B cell (primary cell): ENCODE measurements at regions not wholly inside any gene's neighbourhood (a gene's known extent, or its start where the extent isn't known, plus 50 kb on each side); places are given as distances from the start of the nearest gene placed in this dataset.

Source experiments
- ATAC-seq: fragments of 200-7000 bp; cut with Tn5 transposase; one replicate; pipeline ENCODE4 v1.10.0; 2021; ENCODE audit warnings: low read depth, mild to moderate bottlenecking, moderate number of reproducible peaks, moderate library complexity
- CTCF ChIA-PET: fragments of 350-600 bp; sonication (Branson Sonifier 250); formaldehyde crosslinking; loops from one replicate; lab custom pipeline; 2021; ENCODE audit warnings: antibody characterized with exemption, inconsistent platforms; lab: Charles Lee
- POLR2A ChIA-PET: fragments of 350-600 bp; sonication (Branson Sonifier 250); formaldehyde crosslinking; loops from one replicate; lab custom pipeline; 2021; ENCODE audit warnings: antibody characterized with exemption; lab: Charles Lee
- DNase-seq: peaks from one replicate; pipeline ENCODE4 v3.0.0; 2013
- H2AFZ ChIP-seq: 2 replicates; pipeline ENCODE4 v1.6.1; 2012; ENCODE audit warnings: mild to moderate bottlenecking, low read depth, low read length; ENCODE audit not compliant: insufficient read depth, poor library complexity, severe bottlenecking
- H3K27ac ChIP-seq, 2 donors: 1 replicate in 1 of 2; 2 replicates in 1 of 2; pipeline ENCODE4 v1.5.1; 2012 to 2013; ENCODE audit warnings: low read length in 2 of 2, mild to moderate bottlenecking in 2 of 2, moderate library complexity in 1 of 2
- H3K27me3 ChIP-seq, 4 experiments: fragments of 200-600 bp in 1 of 4; sonication (generic) in 1 of 4; replicated peaks in 1 of 4; 1 replicate in 2 of 4; 2 replicates in 2 of 4; pipeline versions ENCODE4 v1.6.1 to v1.7.0; 2013 to 2016; ENCODE audit warnings: low read length in 3 of 4, mild to moderate bottlenecking in 2 of 4, mixed read lengths in 1 of 4, moderate library complexity in 1 of 4; ENCODE audit not compliant: insufficient read depth in 4 of 4, control insufficient read depth in 3 of 4; ENCODE audit errors: control extremely low read depth in 1 of 4
- H3K36me3 ChIP-seq, 2 experiments: replicated peaks in 1 of 2; 1 replicate in 1 of 2; 2 replicates in 1 of 2; pipeline versions ENCODE4 v1.6.1 to v1.7.1; 2013; ENCODE audit warnings: low read length in 1 of 2; ENCODE audit not compliant: insufficient read depth in 2 of 2, control insufficient read depth in 1 of 2; ENCODE audit errors: control extremely low read depth in 1 of 2, extremely low read depth in 1 of 2
- H3K4me1 ChIP-seq, 2 donors: fragments of 200-600 bp in 1 of 2; sonication (generic) in 1 of 2; 1 replicate in 1 of 2; 2 replicates in 1 of 2; pipeline versions ENCODE4 v1.5.1 to v1.6.1; 2013 to 2017; ENCODE audit warnings: low read length in 2 of 2; ENCODE audit not compliant: control insufficient read depth in 2 of 2, insufficient read depth in 2 of 2
- H3K4me2 ChIP-seq: replicated peaks from 2 replicates; pipeline ENCODE3; 2012; ENCODE audit warnings: mild to moderate bottlenecking, low read depth, low read length; ENCODE audit not compliant: poor library complexity, severe bottlenecking
- H3K4me3 ChIP-seq, 5 experiments: fragments of 200-600 bp in 1 of 5; sonication (generic) in 1 of 5; 1 replicate in 3 of 5; 2 replicates in 2 of 5; pipeline versions ENCODE4 v1.5.1 to v1.7.0; 2011 to 2016; ENCODE audit warnings: low read length in 4 of 5, mild to moderate bottlenecking in 4 of 5, low read depth in 2 of 5, control low read depth in 1 of 5, moderate library complexity in 1 of 5; ENCODE audit not compliant: insufficient read depth in 1 of 5; ENCODE audit errors: control extremely low read depth in 1 of 5, extremely low read depth in 1 of 5
- H3K79me2 ChIP-seq: fragments of 200-600 bp; sonication (generic); one replicate; pipeline ENCODE4 v1.6.0; 2016; ENCODE audit warnings: low read length; ENCODE audit not compliant: control insufficient read depth, insufficient read depth
- H3K9ac ChIP-seq: fragments of 200-600 bp; sonication (generic); 2 replicates; pipeline ENCODE4 v1.6.1; 2017; ENCODE audit warnings: mild to moderate bottlenecking, low read length, moderate library complexity
- H3K9me3 ChIP-seq, 3 donors: one replicate each; pipeline versions ENCODE4 v1.6.1 to v1.7.1; 2013; ENCODE audit warnings: low read length in 2 of 3; ENCODE audit not compliant: control insufficient read depth in 2 of 3, insufficient read depth in 1 of 3; ENCODE audit errors: control extremely low read depth in 1 of 3
- H4K20me1 ChIP-seq: 2 replicates; pipeline ENCODE4 v1.6.0; 2012; ENCODE audit warnings: mild to moderate bottlenecking, low read length; ENCODE audit not compliant: insufficient read depth, control insufficient read depth, poor library complexity, severe bottlenecking
- H3K27ac Mint-ChIP-seq: one replicate; pipeline ENCODE4 v1.8.0; 2021; ENCODE audit warnings: mixed read lengths
- H3K27me3 Mint-ChIP-seq: one replicate; pipeline ENCODE4 v1.8.0; 2021; ENCODE audit warnings: mixed read lengths
- H3K4me1 Mint-ChIP-seq: one replicate; pipeline ENCODE4 v1.8.0; 2021; ENCODE audit warnings: mixed read lengths
- H3K4me3 Mint-ChIP-seq: one replicate; pipeline ENCODE4 v1.8.0; 2021; ENCODE audit warnings: mixed read lengths
- H3K9me3 Mint-ChIP-seq: one replicate; pipeline ENCODE4 v1.8.0; 2022; ENCODE audit warnings: mixed read lengths; ENCODE audit not compliant: insufficient read depth
- EZH2 ChIP-seq: IDR thresholded peaks from 2 replicates; pipeline ENCODE4 v1.6.1; 2012; ENCODE audit warnings: borderline replicate concordance, low read depth, mild to moderate bottlenecking, moderate library complexity, low read length; ENCODE audit not compliant: insufficient read depth, poor library complexity, severe bottlenecking
- WGBS: methylation state at CpG from one replicate; pipeline ENCODE4 v1.1.5; 2013; ENCODE audit warnings: missing lambda C conversion rate; ENCODE audit not compliant: insufficient coverage; 5-methylcytosine and 5-hydroxymethylcytosine counted together
- intact Hi-C: fragments of 100-400 bp; cut with micrococcal nuclease; formaldehyde crosslinking; loops from one replicate; pipeline ENCODE4 v1.10.0; 2022
- TF ChIP-seq, protein P1 (sequence below): fragments of 200-600 bp; IDR thresholded peaks from one replicate; pipeline ENCODE4 v1.8.0; 2022; ENCODE audit warnings: antibody characterized with exemption, mild to moderate bottlenecking

DNA sequence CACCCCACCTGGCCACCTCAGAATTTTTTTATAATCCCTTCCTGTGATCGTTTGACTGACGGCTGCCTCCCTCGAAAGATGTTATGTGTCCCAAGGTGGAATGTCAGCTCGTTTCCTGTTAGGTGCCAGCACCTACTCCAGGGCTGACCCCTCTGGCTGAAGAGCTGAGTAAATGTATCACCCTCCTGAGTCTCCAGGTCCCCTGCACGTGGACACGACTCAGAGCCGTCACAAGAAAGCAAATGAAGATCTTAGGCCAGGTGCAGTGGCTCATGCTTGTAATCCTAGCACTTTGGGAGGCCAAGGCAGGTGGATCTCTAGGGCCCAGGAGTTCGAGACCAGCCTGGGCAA is 273.2 kb downstream of the C16orf95 start:
- H4K20me1 ChIP-seq, result no peaks in the 10 kb centered on the region
- peaks cover 0 to 4% (median 0%) of the 10 kb centered on the region in 4 experiments for H3K27me3 ChIP-seq
- intact Hi-C loops, result no loop called here
- DNase-seq (no peak), ATAC-seq (no peak)
- H3K36me3 ChIP-seq, result no peaks in the 10 kb centered on the region
- no peak overlapping the region for H3K9ac ChIP-seq
- no peak overlapping the region for H3K27ac ChIP-seq
- no peaks in the 10 kb centered on the region for H3K79me2 ChIP-seq
- POLR2A ChIA-PET, result interaction anchor here (0.6 kb wide), 1 partner anchor 1481 kb away, joined by 5 read pairs; no protein-coding TSS in a partner anchor
- no peak overlapping the region for H3K4me2 ChIP-seq
- no peak overlapping the region for H3K27ac Mint-ChIP-seq
- 73% methylated on average over 8 of the region's 8 CpGs for WGBS
- no peaks in the 10 kb centered on the region for H3K9me3 Mint-ChIP-seq
- no peak overlapping the region for H3K4me3 Mint-ChIP-seq
- no peak overlapping the region for H3K4me3 ChIP-seq
- no peaks in the 10 kb centered on the region for H3K4me1 ChIP-seq
- TF ChIP-seq, protein P1, sequence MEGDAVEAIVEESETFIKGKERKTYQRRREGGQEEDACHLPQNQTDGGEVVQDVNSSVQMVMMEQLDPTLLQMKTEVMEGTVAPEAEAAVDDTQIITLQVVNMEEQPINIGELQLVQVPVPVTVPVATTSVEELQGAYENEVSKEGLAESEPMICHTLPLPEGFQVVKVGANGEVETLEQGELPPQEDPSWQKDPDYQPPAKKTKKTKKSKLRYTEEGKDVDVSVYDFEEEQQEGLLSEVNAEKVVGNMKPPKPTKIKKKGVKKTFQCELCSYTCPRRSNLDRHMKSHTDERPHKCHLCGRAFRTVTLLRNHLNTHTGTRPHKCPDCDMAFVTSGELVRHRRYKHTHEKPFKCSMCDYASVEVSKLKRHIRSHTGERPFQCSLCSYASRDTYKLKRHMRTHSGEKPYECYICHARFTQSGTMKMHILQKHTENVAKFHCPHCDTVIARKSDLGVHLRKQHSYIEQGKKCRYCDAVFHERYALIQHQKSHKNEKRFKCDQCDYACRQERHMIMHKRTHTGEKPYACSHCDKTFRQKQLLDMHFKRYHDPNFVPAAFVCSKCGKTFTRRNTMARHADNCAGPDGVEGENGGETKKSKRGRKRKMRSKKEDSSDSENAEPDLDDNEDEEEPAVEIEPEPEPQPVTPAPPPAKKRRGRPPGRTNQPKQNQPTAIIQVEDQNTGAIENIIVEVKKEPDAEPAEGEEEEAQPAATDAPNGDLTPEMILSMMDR, result no peak
- no peak for TF ChIP-seq EZH2
- peaks cover 4% of the 10 kb centered on the region for H3K27me3 Mint-ChIP-seq
- no peaks in the 10 kb centered on the region for H3K4me1 Mint-ChIP-seq
- CTCF ChIA-PET, result no interaction called here
- no peaks in the 10 kb centered on the region for H3K9me3 ChIP-seq
- no peak overlapping the region for H2AFZ ChIP-seq

DNA sequence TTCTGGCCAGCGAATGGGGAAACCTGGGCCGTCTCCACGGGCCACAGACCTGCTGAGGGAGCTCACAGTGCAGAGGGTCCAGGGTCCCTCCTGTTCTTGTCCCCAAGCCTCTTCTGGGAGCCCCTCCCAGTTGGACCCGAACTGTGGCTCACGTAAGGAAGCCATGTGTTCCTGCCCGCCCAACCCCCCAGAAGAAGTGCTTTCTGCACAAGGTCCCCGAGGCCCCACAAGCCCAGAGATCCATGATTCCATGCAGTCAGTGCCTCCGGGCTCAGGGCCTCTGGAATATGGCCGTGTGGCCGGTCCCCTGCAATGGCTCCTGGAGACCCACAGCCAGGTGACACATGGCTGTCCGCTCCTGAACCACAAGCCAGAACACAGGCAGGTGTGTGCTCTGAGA is 272.4 kb downstream of the C16orf95 start:
- H3K9me3 Mint-ChIP-seq, result no peaks in the 10 kb centered on the region
- no peak overlapping the region for H3K9ac ChIP-seq
- no peak overlapping the region for H2AFZ ChIP-seq
- intact Hi-C loops, result no loop called here
- no peak overlapping the region for H3K4me2 ChIP-seq
- H3K9me3 ChIP-seq, result no peaks in the 10 kb centered on the region
- no peaks in the 10 kb centered on the region for H3K4me1 ChIP-seq
- H3K27me3 Mint-ChIP-seq, result peaks cover 4% of the 10 kb centered on the region
- no peaks in the 10 kb centered on the region for H3K36me3 ChIP-seq
- no peak overlapping the region for H3K4me3 ChIP-seq
- CTCF ChIA-PET, result no interaction called here
- no peak overlapping the region for H3K4me3 Mint-ChIP-seq
- no peak for TF ChIP-seq EZH2
- TF ChIP-seq, protein P1, result no peak
- no peak overlapping the region for H3K27ac Mint-ChIP-seq
- H3K27ac ChIP-seq, result no peak overlapping the region
- POLR2A ChIA-PET, result no interaction called here
- H3K79me2 ChIP-seq, result no peaks in the 10 kb centered on the region
- no peaks in the 10 kb centered on the region for H3K4me1 Mint-ChIP-seq
- H3K27me3 ChIP-seq, result peaks cover 0 to 4% (median 0%) of the 10 kb centered on the region in 4 experiments
- DNase-seq, result no peak
- no peak for ATAC-seq
- WGBS, result 92% methylated on average over 11 of the region's 11 CpGs
- H4K20me1 ChIP-seq, result no peaks in the 10 kb centered on the region
